ENCODE measurements at regions not wholly inside any gene's neighbourhood (a gene's known extent, or its start where the extent isn't known, plus 50 kb on each side); places are given as distances from the start of the nearest gene placed in this dataset.
"Not testable (repeated sequence)": the region's sequence is repeated elsewhere in the genome, so short reads cannot be mapped to it uniquely, and the experiment has no call there.

DNA sequence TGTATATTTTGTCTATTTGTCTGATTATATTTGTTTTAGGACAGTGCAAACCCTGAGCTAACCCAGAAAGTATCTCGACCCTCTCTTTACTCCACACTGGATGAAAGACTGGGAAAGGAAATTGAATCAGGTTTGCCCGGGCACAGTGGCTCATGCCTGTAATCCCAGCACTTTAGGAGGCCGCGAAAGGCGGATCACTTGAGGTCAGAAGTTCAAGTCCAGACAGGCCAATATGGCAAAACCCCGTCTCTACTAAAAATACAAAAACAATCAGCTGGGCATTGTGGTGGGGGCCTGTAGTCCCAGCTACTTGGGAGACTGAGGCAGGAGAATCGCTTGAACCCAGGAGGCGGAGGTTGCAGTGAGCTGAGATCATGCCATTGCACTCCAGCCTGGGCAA is 234.2 kb downstream of the BAMBI start:
- DNase-seq (ENCODE audit: low spot score); intact Hi-C loops (cut with DNase I): not testable (repeated sequence)

- intact Hi-C loops (cut with DNase I) = no loop called here
- no peak for DNase-seq (ENCODE audit: low spot score)
These were observed 234.9 kb downstream of the BAMBI start for GRCh38 chr10:28912017-28912783.

DNA sequence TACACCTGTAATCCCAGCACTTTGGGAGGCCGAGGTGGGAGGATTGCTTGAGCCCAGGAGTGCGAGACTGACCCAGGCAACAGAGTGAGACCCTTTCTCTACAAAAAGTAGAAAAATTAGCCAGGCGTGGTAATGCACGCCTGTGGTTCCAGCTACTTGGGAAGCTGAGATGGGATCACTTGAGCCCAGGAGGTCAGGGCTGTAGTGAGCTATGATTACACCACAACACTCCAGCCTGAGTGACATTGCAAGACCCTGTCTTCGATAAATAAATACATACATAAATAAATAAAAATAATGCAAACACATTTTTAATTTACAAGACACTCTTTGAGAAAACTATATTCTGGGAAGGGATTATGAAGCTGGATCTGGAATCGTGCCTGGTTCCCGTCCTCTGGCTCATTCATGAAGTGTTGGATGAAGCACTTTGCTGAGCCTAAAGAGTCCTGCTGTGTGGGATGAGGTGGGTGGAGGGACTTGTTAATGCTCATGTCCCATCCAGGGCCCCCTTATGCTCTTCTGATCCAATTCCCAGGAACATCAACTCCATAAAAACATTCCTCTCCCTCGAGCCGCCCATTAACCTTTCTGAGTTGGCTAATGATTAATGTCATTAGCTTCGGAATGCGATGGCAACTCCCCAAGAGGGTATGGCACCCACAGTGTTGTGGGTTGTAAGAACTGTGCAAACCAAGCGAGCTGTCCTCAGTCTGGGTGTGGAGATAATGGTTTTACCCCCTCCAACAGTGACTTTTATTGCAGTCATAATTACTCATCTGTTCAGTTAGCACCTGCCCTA is 236.3 kb downstream of the BAMBI start:
- no peak for DNase-seq (ENCODE audit: low spot score)
- intact Hi-C loops (cut with DNase I) = no loop called here

GRCh38 chr10:28914701-28915100 is 237.4 kb downstream of the BAMBI start:
- no peak for DNase-seq (ENCODE audit: low spot score)

GRCh38 chr10:28915989-28916588 is 238.8 kb downstream of the BAMBI start:
- no peak for DNase-seq (ENCODE audit: low spot score)
- intact Hi-C loops (cut with DNase I) = no loop called here

More at GRCh38 chr10:28914701-28915100, 237.4 kb downstream of the BAMBI start:
- intact Hi-C loops (cut with DNase I) = no loop called here

GRCh38 chr10:28920091-28920490 is 242.8 kb downstream of the BAMBI start:
- intact Hi-C loops (cut with DNase I) = no loop called here
- DNase-seq (ENCODE audit: low spot score) = no peak

DNA sequence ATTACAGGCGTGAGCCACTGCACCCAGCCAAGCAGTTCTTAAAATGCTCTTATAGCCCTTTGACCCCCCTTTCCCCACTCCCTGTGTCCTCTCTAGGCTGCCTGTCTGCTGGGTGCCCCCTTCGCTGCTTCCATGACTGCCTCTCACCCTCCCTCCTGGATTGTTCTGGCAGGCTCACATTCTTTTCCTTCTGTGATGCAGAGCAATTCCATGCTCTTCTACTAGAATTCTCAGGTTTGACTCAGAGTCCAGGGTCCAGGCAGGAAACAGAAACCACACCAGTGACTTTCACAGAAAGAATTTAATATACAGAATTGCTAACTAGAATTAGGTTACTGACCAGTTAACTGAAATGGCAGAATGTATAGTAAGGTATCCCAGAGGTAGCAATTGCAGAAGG is 244.8 kb downstream of the BAMBI start:
- no peak for DNase-seq (ENCODE audit: low spot score)
- intact Hi-C loops (cut with DNase I) = no loop called here

DNA sequence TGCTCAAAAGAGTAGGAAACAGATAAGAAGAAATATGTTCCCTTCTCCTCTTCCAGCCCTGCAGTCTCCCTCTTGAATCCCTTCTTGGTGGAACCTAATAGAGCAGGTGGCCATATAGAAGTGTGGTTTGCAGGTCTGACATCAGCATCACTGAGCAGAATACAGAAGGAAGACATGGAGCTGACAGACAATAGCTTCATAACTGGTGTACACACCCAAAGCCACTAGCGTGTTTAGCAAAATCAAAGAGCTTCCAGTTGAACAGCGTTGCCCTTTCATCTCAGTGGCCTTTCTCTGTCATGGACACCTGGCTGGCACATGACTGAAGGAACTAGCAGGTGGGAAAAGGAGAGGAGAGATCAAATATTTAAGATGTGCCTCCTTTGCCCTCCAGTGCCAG is 245.5 kb downstream of the BAMBI start:
- intact Hi-C loops (cut with DNase I) = no loop called here
- no peak for DNase-seq (ENCODE audit: low spot score)

GRCh38 chr10:28924717-28925116 is 247.4 kb downstream of the BAMBI start:
- intact Hi-C loops (cut with DNase I) = no loop called here
- no peak for DNase-seq (ENCODE audit: low spot score)

- DNase-seq (ENCODE audit: low spot score) = no peak
- intact Hi-C loops (cut with DNase I) = no loop called here
These were observed 247.9 kb downstream of the BAMBI start for GRCh38 chr10:28925121-28925663.

DNA sequence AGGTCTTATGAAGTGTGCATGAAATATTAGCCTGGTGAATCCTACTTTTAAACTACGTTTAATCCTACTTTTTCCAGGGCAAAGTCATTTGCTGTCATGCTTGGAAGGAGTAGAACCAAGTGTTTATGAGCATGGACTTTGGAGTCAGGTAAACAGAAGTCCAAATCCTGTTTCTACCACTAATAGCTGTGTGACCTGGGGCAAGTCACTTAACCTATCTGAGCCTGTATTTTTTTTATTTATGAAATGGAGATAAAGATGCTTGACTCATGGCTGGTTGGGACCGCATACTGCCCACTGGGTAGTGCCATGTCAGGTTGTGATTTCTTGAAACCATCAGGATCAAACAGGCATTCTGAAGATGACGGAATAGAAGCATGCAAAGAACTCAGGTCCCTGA is 249.6 kb downstream of the BAMBI start:
- intact Hi-C loops (cut with DNase I) = no loop called here

DNA sequence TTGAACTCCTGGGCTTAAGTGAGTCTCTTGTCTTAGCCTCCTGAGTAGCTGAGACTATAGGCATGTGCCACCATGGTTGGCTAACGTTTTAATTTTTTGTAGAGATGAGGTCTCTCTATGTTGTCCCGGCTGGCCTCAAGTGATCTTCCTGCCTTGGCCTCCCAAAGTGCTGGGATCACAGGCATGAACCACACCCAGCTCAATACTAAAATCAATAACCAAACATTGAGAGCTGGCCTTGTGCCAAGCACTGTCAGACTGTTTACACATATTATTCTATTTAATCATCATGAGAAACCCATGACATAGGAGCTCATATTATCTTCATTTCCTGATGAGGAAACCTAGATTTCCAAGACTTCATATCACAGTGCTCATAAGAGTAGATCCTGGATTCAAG is 251.2 kb downstream of the BAMBI start:
- intact Hi-C loops (cut with DNase I) = no loop called here
- DNase-seq (ENCODE audit: low spot score) = no peak

More for the DNA sequence above, 249.6 kb downstream of the BAMBI start:
- no peak for DNase-seq (ENCODE audit: low spot score)

DNA sequence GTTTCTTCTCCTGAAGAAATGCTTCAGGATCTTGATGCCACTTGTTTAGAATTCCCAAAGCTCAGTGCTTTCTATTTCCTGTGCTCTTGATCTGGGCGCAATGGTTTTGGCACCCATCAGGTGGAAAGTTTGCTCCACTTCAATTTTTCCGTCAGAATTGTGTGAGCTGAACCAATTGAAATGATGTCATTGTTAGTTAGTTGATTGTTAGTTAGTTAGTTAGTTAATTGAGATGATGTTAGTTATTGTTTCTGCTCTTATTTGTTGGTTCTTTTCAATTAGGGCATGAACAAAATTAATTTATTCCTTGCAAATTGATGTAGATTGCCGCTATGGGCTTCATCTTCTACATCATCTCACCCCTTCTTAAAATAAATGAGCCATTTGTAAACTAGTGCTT is 252.6 kb downstream of the BAMBI start:
- DNase-seq (ENCODE audit: low spot score) = no peak
- intact Hi-C loops (cut with DNase I) = no loop called here

- intact Hi-C loops (cut with DNase I) = no loop called here
- DNase-seq (ENCODE audit: low spot score) = no peak
These were observed 253.5 kb downstream of the BAMBI start for GRCh38 chr10:28930514-28931495.

DNA sequence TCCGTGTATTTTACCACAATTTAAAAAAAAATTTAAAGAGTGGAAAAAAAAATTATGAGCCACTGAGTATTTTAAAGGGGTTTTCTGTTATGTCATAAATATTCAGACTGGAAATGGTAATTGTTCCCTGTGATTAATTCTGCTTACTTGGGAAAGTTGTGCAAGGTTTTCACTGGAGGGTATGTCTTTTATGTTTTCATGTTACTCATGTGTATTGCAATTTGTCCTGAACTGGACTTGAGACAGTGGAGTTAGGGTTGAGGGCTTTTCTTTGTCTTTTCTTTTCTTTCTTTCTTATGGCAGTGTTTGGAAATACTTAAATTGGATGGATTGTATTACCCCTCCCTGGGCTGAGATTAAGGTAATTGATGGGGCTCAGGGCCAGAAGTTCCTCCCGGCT is 257.7 kb downstream of the BAMBI start:
- intact Hi-C loops (cut with DNase I) = no loop called here
- no peak for DNase-seq (ENCODE audit: low spot score)

GRCh38 chr10:28937959-28938358 is 260.6 kb downstream of the BAMBI start:
- DNase-seq (ENCODE audit: low spot score) = no peak
- intact Hi-C loops (cut with DNase I) = no loop called here

DNA sequence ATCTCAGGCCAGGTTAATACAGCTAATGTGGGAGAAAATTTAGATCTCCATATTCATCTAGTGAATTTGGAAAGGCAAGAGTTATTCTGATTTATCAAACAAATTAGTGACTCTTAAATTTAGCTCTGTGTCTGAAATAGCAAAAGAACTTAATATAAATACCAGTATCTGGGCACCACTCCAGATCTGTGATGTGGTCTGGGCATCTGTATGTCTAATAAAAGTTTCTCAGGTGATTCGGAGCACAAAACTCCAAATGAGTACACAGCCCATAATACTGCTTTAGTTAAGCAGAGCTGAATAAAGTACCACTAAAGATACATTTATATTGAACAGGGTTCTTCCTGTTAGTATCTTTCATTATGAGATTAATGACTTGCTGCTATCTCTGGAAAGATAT is 261.4 kb downstream of the BAMBI start:
- DNase-seq (ENCODE audit: low spot score) = no peak
- intact Hi-C loops (cut with DNase I) = no loop called here

- intact Hi-C loops (cut with DNase I) = no loop called here
- DNase-seq (ENCODE audit: low spot score) = no peak
These were observed 262.2 kb downstream of the BAMBI start for GRCh38 chr10:28939281-28940157.
